ENCODE measurements at regions not wholly inside any gene's neighbourhood (a gene's known extent, or its start where the extent isn't known, plus 50 kb on each side); places are given as distances from the start of the nearest gene placed in this dataset.

GRCh38 chr6:104251651-104252050 is 608.1 kb downstream of the HACE1 start:
- Mint-ChIP-seq H3K4me1 (peaks cover 22% of the 10 kb centered on the region), H3K4me3 (no peak overlapping the region), H3K27me3 (ENCODE audit: low read depth) (no peaks in the 10 kb centered on the region), H3K36me3 (no peaks in the 10 kb centered on the region), H3K27ac (no peak overlapping the region), H3K9me3 (peaks cover 4% of the 10 kb centered on the region)
- POLR2A ChIA-PET, result no interaction called here
- no peak for ATAC-seq
- CTCF ChIA-PET, result no interaction called here
- DNase-seq (ENCODE audit: low spot score), result no peak
- no peak for TF ChIP-seq NR2C2 (CRISPR knock-in tag; IDR thresholded peaks at IDR 0.05)
- no peak for TF ChIP-seq MXD4 (CRISPR knock-in tag; IDR thresholded peaks at IDR 0.05; ENCODE audit: borderline replicate concordance)
- TF ChIP-seq ELF4 (CRISPR knock-in tag; IDR thresholded peaks at IDR 0.05; ENCODE audit: low read depth), result no peak
- no peak for TF ChIP-seq NR1H2 (CRISPR knock-in tag; IDR thresholded peaks at IDR 0.05)
- TF ChIP-seq FOXP4 (CRISPR knock-in tag; IDR thresholded peaks at IDR 0.05), result no peak
- TF ChIP-seq EMX1 (CRISPR knock-in tag; IDR thresholded peaks at IDR 0.05), result no peak
- no peak for TF ChIP-seq ZNF425 (CRISPR knock-in tag; conservative IDR thresholded peaks at IDR 0.05)
- no peak for TF ChIP-seq E2F5 (CRISPR knock-in tag; IDR thresholded peaks at IDR 0.05)
- TF ChIP-seq, protein P1, sequence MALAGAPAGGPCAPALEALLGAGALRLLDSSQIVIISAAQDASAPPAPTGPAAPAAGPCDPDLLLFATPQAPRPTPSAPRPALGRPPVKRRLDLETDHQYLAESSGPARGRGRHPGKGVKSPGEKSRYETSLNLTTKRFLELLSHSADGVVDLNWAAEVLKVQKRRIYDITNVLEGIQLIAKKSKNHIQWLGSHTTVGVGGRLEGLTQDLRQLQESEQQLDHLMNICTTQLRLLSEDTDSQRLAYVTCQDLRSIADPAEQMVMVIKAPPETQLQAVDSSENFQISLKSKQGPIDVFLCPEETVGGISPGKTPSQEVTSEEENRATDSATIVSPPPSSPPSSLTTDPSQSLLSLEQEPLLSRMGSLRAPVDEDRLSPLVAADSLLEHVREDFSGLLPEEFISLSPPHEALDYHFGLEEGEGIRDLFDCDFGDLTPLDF (CRISPR knock-in tag; IDR thresholded peaks at IDR 0.05), result no peak
- TF ChIP-seq, protein P2, sequence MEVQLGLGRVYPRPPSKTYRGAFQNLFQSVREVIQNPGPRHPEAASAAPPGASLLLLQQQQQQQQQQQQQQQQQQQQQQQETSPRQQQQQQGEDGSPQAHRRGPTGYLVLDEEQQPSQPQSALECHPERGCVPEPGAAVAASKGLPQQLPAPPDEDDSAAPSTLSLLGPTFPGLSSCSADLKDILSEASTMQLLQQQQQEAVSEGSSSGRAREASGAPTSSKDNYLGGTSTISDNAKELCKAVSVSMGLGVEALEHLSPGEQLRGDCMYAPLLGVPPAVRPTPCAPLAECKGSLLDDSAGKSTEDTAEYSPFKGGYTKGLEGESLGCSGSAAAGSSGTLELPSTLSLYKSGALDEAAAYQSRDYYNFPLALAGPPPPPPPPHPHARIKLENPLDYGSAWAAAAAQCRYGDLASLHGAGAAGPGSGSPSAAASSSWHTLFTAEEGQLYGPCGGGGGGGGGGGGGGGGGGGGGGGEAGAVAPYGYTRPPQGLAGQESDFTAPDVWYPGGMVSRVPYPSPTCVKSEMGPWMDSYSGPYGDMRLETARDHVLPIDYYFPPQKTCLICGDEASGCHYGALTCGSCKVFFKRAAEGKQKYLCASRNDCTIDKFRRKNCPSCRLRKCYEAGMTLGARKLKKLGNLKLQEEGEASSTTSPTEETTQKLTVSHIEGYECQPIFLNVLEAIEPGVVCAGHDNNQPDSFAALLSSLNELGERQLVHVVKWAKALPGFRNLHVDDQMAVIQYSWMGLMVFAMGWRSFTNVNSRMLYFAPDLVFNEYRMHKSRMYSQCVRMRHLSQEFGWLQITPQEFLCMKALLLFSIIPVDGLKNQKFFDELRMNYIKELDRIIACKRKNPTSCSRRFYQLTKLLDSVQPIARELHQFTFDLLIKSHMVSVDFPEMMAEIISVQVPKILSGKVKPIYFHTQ (CRISPR knock-in tag; IDR thresholded peaks at IDR 0.05), result no peak
- TF ChIP-seq, protein P3, sequence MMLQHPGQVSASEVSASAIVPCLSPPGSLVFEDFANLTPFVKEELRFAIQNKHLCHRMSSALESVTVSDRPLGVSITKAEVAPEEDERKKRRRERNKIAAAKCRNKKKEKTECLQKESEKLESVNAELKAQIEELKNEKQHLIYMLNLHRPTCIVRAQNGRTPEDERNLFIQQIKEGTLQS (CRISPR knock-in tag; conservative IDR thresholded peaks at IDR 0.05), result no peak
- TF ChIP-seq ATF2 (CRISPR knock-in tag; IDR thresholded peaks at IDR 0.05; ENCODE audit: borderline replicate concordance, low read depth), result no peak
- TF ChIP-seq KAT7 (CRISPR knock-in tag; IDR thresholded peaks at IDR 0.05; ENCODE audit: borderline replicate concordance), result no peak
- TF ChIP-seq PRRX2 (CRISPR knock-in tag; IDR thresholded peaks at IDR 0.05), result no peak
- TF ChIP-seq SMAD3 (CRISPR knock-in tag; IDR thresholded peaks at IDR 0.05; ENCODE audit: borderline replicate concordance), result no peak
- TF ChIP-seq ZNF138 (CRISPR knock-in tag; conservative IDR thresholded peaks at IDR 0.05), result no peak
- no peak for TF ChIP-seq ZNF263 (CRISPR knock-in tag; IDR thresholded peaks at IDR 0.05; ENCODE audit: low read depth)
- no peak for TF ChIP-seq GRHL2 (CRISPR knock-in tag; IDR thresholded peaks at IDR 0.05; ENCODE audit: insufficient replicate concordance, severe bottlenecking)
- TF ChIP-seq FOXK1 (CRISPR knock-in tag; IDR thresholded peaks at IDR 0.05), result no peak

Data from WTC11 (cell line).